ENCODE measurements at regions not wholly inside any gene's neighbourhood (a gene's known extent, or its start where the extent isn't known, plus 50 kb on each side); places are given as distances from the start of the nearest gene placed in this dataset.
"Not testable (repeated sequence)": the region's sequence is repeated elsewhere in the genome, so short reads cannot be mapped to it uniquely, and the experiment has no call there.

DNA sequence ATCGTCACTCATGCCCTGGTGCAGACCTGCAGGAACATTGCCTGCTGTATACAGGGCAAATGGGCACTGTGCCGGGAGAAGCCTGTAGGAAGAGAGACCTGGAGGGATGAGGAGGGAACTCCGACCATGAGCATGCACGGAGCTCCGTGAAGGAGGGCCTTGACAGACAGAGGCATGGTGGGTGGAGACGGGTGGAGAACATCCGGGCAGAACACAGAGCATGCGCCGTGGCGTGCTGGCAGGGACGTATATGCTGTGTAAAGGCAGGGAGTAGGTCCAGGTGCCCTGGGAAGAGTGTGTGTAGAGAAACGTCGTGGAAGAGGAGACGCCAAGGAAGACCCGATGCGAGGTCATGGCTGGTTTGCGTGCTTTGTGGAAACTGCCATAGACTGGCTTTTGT is 133.0 kb upstream of the FAN1 start:
- Histone ChIP-seq H3K4me3 (ENCODE audit: low read depth in 1 of 2, low read length in 1 of 2) (no peak overlapping the region), H3K4me1 (ENCODE audit: control insufficient read depth in 1 of 2, insufficient read depth in 1 of 2, low read depth in 1 of 2, low read length in 1 of 2) (no peaks in the 10 kb centered on the region), H3K9me3 (no peaks in the 10 kb centered on the region), H3K27me3 (no peaks in the 10 kb centered on the region), H3K36me3 (peaks cover 33% of the 10 kb centered on the region), H3K27ac (no peak overlapping the region)
- TF ChIP-seq, protein P1, sequence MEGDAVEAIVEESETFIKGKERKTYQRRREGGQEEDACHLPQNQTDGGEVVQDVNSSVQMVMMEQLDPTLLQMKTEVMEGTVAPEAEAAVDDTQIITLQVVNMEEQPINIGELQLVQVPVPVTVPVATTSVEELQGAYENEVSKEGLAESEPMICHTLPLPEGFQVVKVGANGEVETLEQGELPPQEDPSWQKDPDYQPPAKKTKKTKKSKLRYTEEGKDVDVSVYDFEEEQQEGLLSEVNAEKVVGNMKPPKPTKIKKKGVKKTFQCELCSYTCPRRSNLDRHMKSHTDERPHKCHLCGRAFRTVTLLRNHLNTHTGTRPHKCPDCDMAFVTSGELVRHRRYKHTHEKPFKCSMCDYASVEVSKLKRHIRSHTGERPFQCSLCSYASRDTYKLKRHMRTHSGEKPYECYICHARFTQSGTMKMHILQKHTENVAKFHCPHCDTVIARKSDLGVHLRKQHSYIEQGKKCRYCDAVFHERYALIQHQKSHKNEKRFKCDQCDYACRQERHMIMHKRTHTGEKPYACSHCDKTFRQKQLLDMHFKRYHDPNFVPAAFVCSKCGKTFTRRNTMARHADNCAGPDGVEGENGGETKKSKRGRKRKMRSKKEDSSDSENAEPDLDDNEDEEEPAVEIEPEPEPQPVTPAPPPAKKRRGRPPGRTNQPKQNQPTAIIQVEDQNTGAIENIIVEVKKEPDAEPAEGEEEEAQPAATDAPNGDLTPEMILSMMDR (IDR thresholded peaks at IDR 0.05): no peak

DNA sequence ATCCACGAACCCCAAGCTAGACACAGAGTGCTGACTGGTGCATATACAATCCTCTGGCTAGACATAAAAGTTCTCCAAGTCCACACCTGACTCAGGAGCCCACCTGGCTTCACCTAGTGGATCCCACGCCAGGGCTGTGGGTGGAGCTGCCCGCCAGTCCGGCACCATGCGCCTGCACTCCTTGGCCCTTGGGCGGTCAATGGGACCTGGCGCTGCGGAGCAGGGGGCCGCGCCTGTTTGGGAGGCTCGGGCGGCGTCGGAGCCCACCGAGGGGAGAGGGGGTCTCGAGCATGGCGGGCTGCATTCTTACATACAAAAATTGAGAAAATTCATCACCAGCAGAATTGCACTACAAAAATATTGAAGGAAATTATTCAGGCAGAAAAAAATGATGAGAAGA is 120.7 kb upstream of the FAN1 start:
- Histone ChIP-seq H3K4me3 (ENCODE audit: low read depth in 1 of 2, low read length in 1 of 2) (no peak overlapping the region), H3K36me3 (no peaks in the 10 kb centered on the region), H3K4me1 (ENCODE audit: control insufficient read depth in 1 of 2, insufficient read depth in 1 of 2, low read depth in 1 of 2, low read length in 1 of 2) (no peaks in the 10 kb centered on the region), H3K27ac (no peak overlapping the region), H3K9me3 (no peaks in the 10 kb centered on the region), H3K27me3 (no peaks in the 10 kb centered on the region)
- TF ChIP-seq, protein P1 (IDR thresholded peaks at IDR 0.05): no peak

DNA sequence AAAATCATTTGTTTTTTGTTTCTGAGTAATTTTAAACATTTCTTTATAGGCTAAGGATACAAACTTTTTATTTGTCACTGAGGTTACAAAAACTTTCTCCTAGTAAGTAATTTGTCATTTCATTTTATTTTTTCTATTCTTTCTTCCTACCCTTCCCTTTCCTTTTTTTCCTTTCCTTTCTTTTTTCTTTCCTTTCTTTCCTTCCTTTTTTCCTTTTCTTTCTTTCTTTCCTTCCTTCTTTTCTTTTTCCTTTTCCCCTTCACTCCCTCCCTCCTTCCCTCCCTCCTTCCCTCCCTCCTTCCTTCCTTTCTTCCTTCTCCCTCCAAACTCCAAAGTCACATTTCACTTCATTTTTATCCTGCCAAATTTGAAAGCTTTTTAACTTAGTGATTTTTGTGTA is 115.1 kb upstream of the FAN1 start:
- H3K9me3 ChIP-seq: no peaks in the 10 kb centered on the region
- peaks cover 11% of the 10 kb centered on the region for H3K27me3 ChIP-seq
- H3K4me1 ChIP-seq (ENCODE audit: control insufficient read depth in 1 of 2, insufficient read depth in 1 of 2, low read depth in 1 of 2, low read length in 1 of 2): no peaks in the 10 kb centered on the region
- TF ChIP-seq, protein P1 (IDR thresholded peaks at IDR 0.05): no peak
- no peaks in the 10 kb centered on the region for H3K36me3 ChIP-seq
- no peak overlapping the region for H3K4me3 ChIP-seq (ENCODE audit: low read depth in 1 of 2, low read length in 1 of 2)
- H3K27ac ChIP-seq: no peak overlapping the region

DNA sequence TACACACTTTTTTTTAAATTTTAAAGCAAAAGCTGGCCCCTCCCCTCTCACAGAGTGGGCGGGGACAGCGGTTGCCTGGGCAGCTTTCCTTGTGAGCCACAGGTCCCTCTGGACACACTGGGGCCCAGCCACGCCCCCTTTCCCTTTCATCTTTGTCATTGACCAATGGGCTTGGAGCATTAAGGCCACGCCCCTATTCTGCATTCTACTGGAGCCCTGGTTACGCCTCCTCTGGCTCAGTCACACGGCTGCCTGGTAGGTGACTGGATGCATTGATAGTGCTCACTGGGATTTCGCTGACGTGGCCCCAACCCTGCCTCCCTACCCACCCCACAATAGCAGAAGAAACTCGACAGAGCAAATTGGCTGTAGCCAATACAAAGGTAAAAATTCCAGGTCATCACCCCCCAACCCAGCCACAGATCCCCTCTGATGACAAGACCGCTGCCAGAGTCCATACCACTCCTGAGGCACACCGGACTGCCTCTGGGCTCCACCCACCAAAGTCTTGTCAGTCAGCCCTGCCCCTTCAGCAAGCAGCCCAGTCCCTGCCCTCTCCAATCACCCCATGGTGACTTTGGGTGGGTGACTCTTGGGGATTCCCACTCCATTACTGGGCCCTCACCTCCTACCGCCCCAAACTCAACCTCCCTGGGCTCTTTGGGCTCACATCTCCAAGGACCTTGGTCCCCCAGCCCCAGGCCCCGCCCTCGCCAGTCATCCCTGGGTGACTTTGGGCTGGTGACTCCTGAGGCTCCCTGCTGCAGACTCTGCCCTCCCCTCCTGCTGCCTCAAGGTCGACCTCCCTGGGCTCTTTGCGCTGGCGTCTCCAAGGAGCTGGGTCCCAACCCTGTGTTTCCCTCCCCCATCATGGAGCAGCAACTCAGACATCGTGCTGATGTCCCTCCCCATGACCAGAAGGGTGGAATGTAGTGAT is 112.2 kb upstream of the FAN1 start:
- Histone ChIP-seq H3K9me3 (no peaks in the 10 kb centered on the region), H3K4me1 (ENCODE audit: control insufficient read depth in 1 of 2, insufficient read depth in 1 of 2, low read depth in 1 of 2, low read length in 1 of 2) (no peaks in the 10 kb centered on the region), H3K27ac (no peak overlapping the region), H3K4me3 (ENCODE audit: low read depth in 1 of 2, low read length in 1 of 2) (no peak overlapping the region), H3K36me3 (no peaks in the 10 kb centered on the region), H3K27me3 (peaks cover 11% of the 10 kb centered on the region)
- TF ChIP-seq, protein P1 (IDR thresholded peaks at IDR 0.05): no peak

DNA sequence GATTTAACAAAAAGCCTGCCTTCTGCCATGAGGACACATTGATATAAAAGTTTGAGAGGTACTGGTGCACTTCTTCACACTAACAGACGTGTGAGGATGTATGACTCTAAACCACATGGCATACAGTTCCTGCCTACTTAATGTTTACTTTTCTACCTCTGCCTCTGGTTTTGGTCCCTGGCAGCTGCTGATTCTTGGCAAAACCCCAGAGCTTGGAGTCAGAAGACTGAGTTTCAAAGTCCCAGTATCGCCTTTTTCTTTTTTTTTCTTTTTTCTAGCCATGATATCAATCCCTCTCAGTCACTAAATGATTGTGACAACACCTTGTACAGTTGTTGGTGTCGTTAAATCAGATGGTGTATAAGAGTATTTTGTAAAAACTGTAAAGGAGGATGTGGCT is 110.9 kb upstream of the FAN1 start:
- H3K4me3 ChIP-seq (ENCODE audit: low read depth in 1 of 2, low read length in 1 of 2); H3K4me1 ChIP-seq (ENCODE audit: control insufficient read depth in 1 of 2, insufficient read depth in 1 of 2, low read depth in 1 of 2, low read length in 1 of 2); H3K27ac ChIP-seq; H3K36me3 ChIP-seq; H3K9me3 ChIP-seq: not testable (repeated sequence)
- peaks cover 11% of the 10 kb centered on the region for H3K27me3 ChIP-seq

DNA sequence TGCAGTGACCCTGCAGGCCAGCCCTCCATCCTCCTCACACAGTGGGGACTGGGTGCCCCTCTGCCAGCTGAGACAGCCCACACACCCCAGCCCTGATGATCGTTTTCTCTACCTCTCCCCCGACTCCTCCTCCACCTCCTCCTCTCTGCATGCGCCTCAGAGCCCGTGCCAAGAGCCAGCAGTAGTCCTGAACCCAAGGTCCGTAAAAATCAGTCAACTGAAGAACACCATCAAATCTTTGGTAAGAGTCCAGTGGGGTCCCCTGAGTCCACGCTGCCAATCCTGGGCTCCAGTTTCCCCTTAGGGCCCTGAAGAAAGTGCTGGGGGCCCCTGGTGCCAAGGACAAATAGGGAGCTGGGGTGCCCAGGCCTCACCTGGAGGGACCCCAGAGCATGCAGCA is 109.3 kb upstream of the FAN1 start:
- H3K36me3 ChIP-seq: no peaks in the 10 kb centered on the region
- TF ChIP-seq, protein P1 (IDR thresholded peaks at IDR 0.05): no peak

DNA sequence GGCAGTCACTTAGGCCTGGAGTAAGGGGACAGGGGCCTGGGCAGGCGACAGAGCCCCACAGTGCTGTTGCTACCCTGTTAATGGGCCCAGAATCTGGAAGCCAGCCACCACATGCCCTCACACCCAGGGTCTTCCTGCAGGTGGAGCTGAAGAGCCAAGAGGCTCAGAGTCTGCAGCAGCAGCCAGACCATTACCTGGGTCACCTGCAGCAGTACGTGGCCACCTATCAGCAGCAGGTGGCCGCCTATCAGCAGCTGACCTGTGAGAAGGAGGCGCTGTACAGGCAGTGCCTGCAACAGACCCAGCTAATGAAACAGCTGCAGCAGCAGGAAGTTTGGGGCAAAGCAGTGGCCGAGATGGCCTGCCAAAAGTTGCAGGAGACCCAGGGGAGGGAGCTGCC is 104.2 kb upstream of the FAN1 start:
- not testable (repeated sequence) for H3K27ac ChIP-seq; H3K36me3 ChIP-seq; H3K27me3 ChIP-seq; H3K4me3 ChIP-seq (ENCODE audit: low read depth in 1 of 2, low read length in 1 of 2); H3K9me3 ChIP-seq; H3K4me1 ChIP-seq (ENCODE audit: control insufficient read depth in 1 of 2, insufficient read depth in 1 of 2, low read depth in 1 of 2, low read length in 1 of 2)

More for the DNA sequence above, 109.3 kb upstream of the FAN1 start:
- H3K4me1 ChIP-seq (ENCODE audit: control insufficient read depth in 1 of 2, insufficient read depth in 1 of 2, low read depth in 1 of 2, low read length in 1 of 2): no peaks in the 10 kb centered on the region
- no peak overlapping the region for H3K27ac ChIP-seq
- H3K9me3 ChIP-seq: no peaks in the 10 kb centered on the region
- H3K4me3 ChIP-seq (ENCODE audit: low read depth in 1 of 2, low read length in 1 of 2): no peak overlapping the region
- H3K27me3 ChIP-seq: peaks cover 4% of the 10 kb centered on the region

DNA sequence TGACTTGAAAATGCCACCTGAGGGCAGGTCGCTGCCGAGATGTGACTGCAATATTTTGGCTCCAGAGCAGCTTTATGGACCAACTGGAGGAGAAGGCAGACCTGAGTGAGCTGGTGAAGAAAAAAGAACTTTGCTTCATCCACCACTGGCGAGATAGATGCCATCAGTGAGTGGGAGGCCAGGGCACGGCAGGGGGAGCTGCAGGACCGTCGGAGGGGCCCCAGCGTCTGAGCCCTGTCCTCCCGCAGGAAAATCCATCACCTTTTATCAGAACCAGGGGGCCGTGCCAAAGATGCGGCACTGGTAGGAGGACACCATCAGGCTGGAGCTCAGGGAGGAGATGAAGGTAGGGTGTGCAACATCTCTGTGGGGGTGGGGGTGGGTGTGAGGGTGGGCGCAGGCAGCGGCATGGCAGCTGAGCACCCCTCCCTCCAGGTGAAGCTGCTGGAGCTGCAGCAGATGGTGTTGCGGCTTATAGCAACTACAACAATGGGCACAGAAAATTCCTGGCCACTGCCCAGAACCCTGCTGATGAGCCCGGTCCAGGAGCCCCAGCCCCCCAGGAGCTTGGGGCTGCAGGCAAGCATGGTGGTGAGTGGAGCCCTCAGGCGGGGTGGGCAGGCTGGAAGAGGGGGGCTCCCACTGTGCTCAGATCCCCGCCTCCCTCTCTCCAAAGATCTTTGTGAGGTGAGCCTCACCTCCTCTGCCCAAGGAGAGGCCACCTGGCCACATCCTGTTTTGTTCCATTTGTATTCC is 102.4 kb upstream of the FAN1 start:
- not testable (repeated sequence) for H3K36me3 ChIP-seq; H3K27me3 ChIP-seq; H3K27ac ChIP-seq; H3K4me3 ChIP-seq (ENCODE audit: low read depth in 1 of 2, low read length in 1 of 2); H3K4me1 ChIP-seq (ENCODE audit: control insufficient read depth in 1 of 2, insufficient read depth in 1 of 2, low read depth in 1 of 2, low read length in 1 of 2); H3K9me3 ChIP-seq
